Endothelial cell of umbilical vein (primary cell): ENCODE measurements at regions not wholly inside any gene's neighbourhood (a gene's known extent, or its start where the extent isn't known, plus 50 kb on each side); places are given as distances from the start of the nearest gene placed in this dataset.

Experiments
- BruUV-seq: library from RNA; stranded (reverse); fragments of 400-500 nt; replicated peaks from 2 replicates; lab custom pipeline; 2021; lab: Mats Ljungman, UMichigan
- CTCF ChIA-PET: fragments of 300-600, 350-600 bp; sonication (Branson Sonifier 250); formaldehyde crosslinking; loops from one replicate; lab custom pipeline; 2021; ENCODE audit warnings: antibody characterized with exemption, inconsistent platforms; lab: Charles Lee
- POLR2A ChIA-PET: fragments of 300-600, 350-600 bp; sonication (Branson Sonifier 250); formaldehyde crosslinking; loops from one replicate; lab custom pipeline; 2021; ENCODE audit warnings: antibody characterized with exemption, inconsistent platforms; lab: Charles Lee
- DNase-seq: peaks from one replicate; pipeline ENCODE4 v3.0.0-alpha.2; 2011; ENCODE audit warnings: low read depth, low spot score
- FAIRE-seq: peaks from 2 replicates; lab custom pipeline; 2011; peaks lifted over from hg19 to GRCh38; lab: Jason Lieb, UNC
- H2AFZ ChIP-seq: 2 replicates; pipeline ENCODE4 v1.6.0; 2012; ENCODE audit warnings: low read depth, low read length, control low read depth, inconsistent platforms
- H3K27ac ChIP-seq: 2 replicates; pipeline ENCODE4 v1.5.1; 2011; ENCODE audit warnings: low read depth, mild to moderate bottlenecking, control low read depth, low read length, moderate library complexity; ENCODE audit not compliant: insufficient read depth
- H3K27me3 ChIP-seq, 2 experiments: 2 replicates each; pipeline versions ENCODE4 v1.6.0 to v1.6.1; 2011; ENCODE audit warnings: low read length in 2 of 2, mixed read lengths in 1 of 2; ENCODE audit not compliant: control insufficient read depth in 2 of 2, insufficient read depth in 2 of 2
- H3K36me3 ChIP-seq, 2 experiments: 2 replicates in 1 of 2; 3 replicates in 1 of 2; pipeline ENCODE4 v1.5.1; 2011; ENCODE audit warnings: low read length in 2 of 2, mild to moderate bottlenecking in 1 of 2, moderate library complexity in 1 of 2; ENCODE audit not compliant: control insufficient read depth in 2 of 2, insufficient read depth in 2 of 2; ENCODE audit errors: extremely low read depth in 1 of 2
- H3K4me1 ChIP-seq: 3 replicates; pipeline ENCODE4 v1.5.1; 2011; ENCODE audit warnings: mild to moderate bottlenecking, low read length; ENCODE audit not compliant: control insufficient read depth, insufficient read depth; ENCODE audit errors: extremely low read depth
- H3K4me2 ChIP-seq: 2 replicates; pipeline ENCODE4 v1.6.1; 2011; ENCODE audit warnings: low read length, control low read depth, mixed read lengths; ENCODE audit not compliant: insufficient read depth
- H3K4me3 ChIP-seq, 3 experiments: fragments of 200-600 bp in 1 of 3; sonication (generic), shearing (Covaris generic) in 1 of 3; replicated peaks in 1 of 3; 2 replicates each; pipeline ENCODE4 v1.5.1; 2011 to 2016; ENCODE audit warnings: control low read depth in 3 of 3, low read length in 3 of 3, mild to moderate bottlenecking in 2 of 3, inconsistent platforms in 1 of 3, low read depth in 1 of 3, moderate library complexity in 1 of 3; ENCODE audit not compliant: insufficient read depth in 1 of 3
- H3K79me2 ChIP-seq: 2 replicates; pipeline ENCODE4 v1.6.0; 2012; ENCODE audit warnings: low read length, inconsistent platforms; ENCODE audit not compliant: control insufficient read depth, insufficient read depth
- H3K9ac ChIP-seq: replicated peaks from 2 replicates; pipeline ENCODE3; 2011; ENCODE audit warnings: low read length, control low read depth; ENCODE audit not compliant: insufficient read depth; ENCODE audit errors: extremely low read depth
- H3K9me1 ChIP-seq: replicated peaks from 3 replicates; pipeline ENCODE4 v1.6.0; 2011; ENCODE audit warnings: mild to moderate bottlenecking, low read length; ENCODE audit not compliant: control insufficient read depth, insufficient read depth; ENCODE audit errors: extremely low read depth
- H3K9me3 ChIP-seq: replicated peaks from 2 replicates; pipeline ENCODE4 v1.5.1; 2012; ENCODE audit warnings: low read length, inconsistent platforms; ENCODE audit not compliant: control insufficient read depth, insufficient read depth
- H4K20me1 ChIP-seq: replicated peaks from 2 replicates; pipeline ENCODE3; 2011; ENCODE audit warnings: mild to moderate bottlenecking, low read length; ENCODE audit not compliant: control insufficient read depth, insufficient read depth; ENCODE audit errors: extremely low read depth
- EZH2 ChIP-seq: IDR thresholded peaks from 2 replicates; pipeline ENCODE4 v1.6.1; 2012; ENCODE audit warnings: borderline replicate concordance, low read depth, mild to moderate bottlenecking, moderate library complexity, low read length, inconsistent platforms; ENCODE audit not compliant: severe bottlenecking
- FOS ChIP-seq: IDR thresholded peaks from 2 replicates; pipeline ENCODE4 v1.6.1; 2011; ENCODE audit warnings: mild to moderate bottlenecking, low read length, moderate library complexity, borderline replicate concordance; ENCODE audit not compliant: insufficient read depth
- GATA2 ChIP-seq: IDR thresholded peaks from 2 replicates; pipeline ENCODE4 v1.7.0; 2011; ENCODE audit warnings: low read depth, mild to moderate bottlenecking, moderate library complexity, mixed read lengths, low read length; ENCODE audit not compliant: insufficient read length, insufficient read depth
- JUN ChIP-seq: IDR thresholded peaks from 2 replicates; pipeline ENCODE4 v1.6.1; 2011; ENCODE audit warnings: borderline replicate concordance, low read depth; ENCODE audit not compliant: insufficient read length, insufficient read depth
- MAX ChIP-seq: IDR thresholded peaks from 2 replicates; pipeline ENCODE4 v1.6.1; 2011; ENCODE audit not compliant: insufficient read depth, insufficient read length
- MYC ChIP-seq: IDR thresholded peaks from one replicate; pipeline ENCODE4 v1.6.1; 2011; ENCODE audit warnings: mild to moderate bottlenecking, low read depth, low read length
- POLR2A ChIP-seq: IDR thresholded peaks from 2 replicates; pipeline ENCODE4 v1.6.1; 2012; ENCODE audit warnings: low read depth, mild to moderate bottlenecking, control low read depth, low read length
- POLR2AphosphoS5 ChIP-seq: IDR thresholded peaks from 2 replicates; pipeline ENCODE4 v1.6.1; 2012; ENCODE audit warnings: low read depth, mild to moderate bottlenecking, control low read depth, low read length, moderate library complexity; ENCODE audit not compliant: insufficient read depth
- dilution Hi-C: fragments of 300-500 bp; cut with MboI; formaldehyde crosslinking; loops from one replicate; pipeline ENCODE4 v1.15.0; 2019; ENCODE audit warnings: low sequenced_read_pairs; ENCODE audit not compliant: extremely low pct_ligation_motif_present
- intact Hi-C: fragments of 100-400 bp; cut with micrococcal nuclease; formaldehyde crosslinking; loops from one replicate; pipeline ENCODE4 v1.10.0; 2022
- TF ChIP-seq, protein P1 (sequence below), 2 donors: IDR thresholded peaks; 1 replicate in 1 of 2; 2 replicates in 1 of 2; pipeline ENCODE4 v1.5.1; 2011; ENCODE audit warnings: low read length in 2 of 2, mild to moderate bottlenecking in 2 of 2, moderate library complexity in 2 of 2, control low read depth in 1 of 2, inconsistent platforms in 1 of 2, low read depth in 1 of 2; ENCODE audit not compliant: insufficient read depth in 1 of 2; ENCODE audit errors: extremely low read depth in 1 of 2

GRCh38 chr1:56113679-56114078 is 465.7 kb downstream of the PLPP3 start:
- FAIRE-seq = no peak
- no peaks in the 10 kb centered on the region for H3K27me3 ChIP-seq
- H4K20me1 ChIP-seq = no peaks in the 10 kb centered on the region
- H3K79me2 ChIP-seq = no peaks in the 10 kb centered on the region
- no peak overlapping the region for H3K9ac ChIP-seq
- no peaks in the 10 kb centered on the region for H3K9me3 ChIP-seq
- no peaks in the 10 kb centered on the region for H3K9me1 ChIP-seq
- H3K27ac ChIP-seq = no peak overlapping the region
- TF ChIP-seq MAX (no peak), POLR2AphosphoS5 (no peak), POLR2A (no peak), EZH2 (no peak), MYC (no peak), FOS (no peak), JUN (no peak), GATA2 (no peak)
- TF ChIP-seq, protein P1, sequence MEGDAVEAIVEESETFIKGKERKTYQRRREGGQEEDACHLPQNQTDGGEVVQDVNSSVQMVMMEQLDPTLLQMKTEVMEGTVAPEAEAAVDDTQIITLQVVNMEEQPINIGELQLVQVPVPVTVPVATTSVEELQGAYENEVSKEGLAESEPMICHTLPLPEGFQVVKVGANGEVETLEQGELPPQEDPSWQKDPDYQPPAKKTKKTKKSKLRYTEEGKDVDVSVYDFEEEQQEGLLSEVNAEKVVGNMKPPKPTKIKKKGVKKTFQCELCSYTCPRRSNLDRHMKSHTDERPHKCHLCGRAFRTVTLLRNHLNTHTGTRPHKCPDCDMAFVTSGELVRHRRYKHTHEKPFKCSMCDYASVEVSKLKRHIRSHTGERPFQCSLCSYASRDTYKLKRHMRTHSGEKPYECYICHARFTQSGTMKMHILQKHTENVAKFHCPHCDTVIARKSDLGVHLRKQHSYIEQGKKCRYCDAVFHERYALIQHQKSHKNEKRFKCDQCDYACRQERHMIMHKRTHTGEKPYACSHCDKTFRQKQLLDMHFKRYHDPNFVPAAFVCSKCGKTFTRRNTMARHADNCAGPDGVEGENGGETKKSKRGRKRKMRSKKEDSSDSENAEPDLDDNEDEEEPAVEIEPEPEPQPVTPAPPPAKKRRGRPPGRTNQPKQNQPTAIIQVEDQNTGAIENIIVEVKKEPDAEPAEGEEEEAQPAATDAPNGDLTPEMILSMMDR (IDR thresholded peaks at IDR 0.05; ENCODE audit: extremely low read depth in 1 of 2, insufficient read depth in 1 of 2, low read depth in 1 of 2, low read length in 2 of 2) = no peak
- POLR2A ChIA-PET = no interaction called here
- H3K4me3 ChIP-seq = no peak overlapping the region
- H3K36me3 ChIP-seq = no peaks in the 10 kb centered on the region
- no peak overlapping the region for H3K4me2 ChIP-seq
- no peaks in the 10 kb centered on the region for H3K4me1 ChIP-seq
- H2AFZ ChIP-seq = no peak overlapping the region
- dilution Hi-C loops = no loop called here
- CTCF ChIA-PET = no interaction called here
- intact Hi-C loops = loop anchor here (2.0 kb wide), 1 partner anchor 69 kb away; no protein-coding TSS in a partner anchor
- no TSS peak for BruUV-seq
- DNase-seq = no peak
